Epithelial cell of proximal tubule (primary cell): ENCODE measurements at regions not wholly inside any gene's neighbourhood (a gene's known extent, or its start where the extent isn't known, plus 50 kb on each side); places are given as distances from the start of the nearest gene placed in this dataset.

Source experiments
- DNase-seq: peaks from one replicate; pipeline ENCODE4 v3.0.0-alpha.2; 2011; ENCODE audit warnings: low read depth
- H3K4me3 ChIP-seq: 2 replicates; pipeline ENCODE4 v1.5.1; 2011; ENCODE audit warnings: low read depth, mild to moderate bottlenecking, low read length
- CTCF ChIP-seq: conservative IDR thresholded peaks from 2 replicates; pipeline ENCODE4 v1.5.1; 2012; ENCODE audit warnings: low read depth, mild to moderate bottlenecking, low read length

DNA sequence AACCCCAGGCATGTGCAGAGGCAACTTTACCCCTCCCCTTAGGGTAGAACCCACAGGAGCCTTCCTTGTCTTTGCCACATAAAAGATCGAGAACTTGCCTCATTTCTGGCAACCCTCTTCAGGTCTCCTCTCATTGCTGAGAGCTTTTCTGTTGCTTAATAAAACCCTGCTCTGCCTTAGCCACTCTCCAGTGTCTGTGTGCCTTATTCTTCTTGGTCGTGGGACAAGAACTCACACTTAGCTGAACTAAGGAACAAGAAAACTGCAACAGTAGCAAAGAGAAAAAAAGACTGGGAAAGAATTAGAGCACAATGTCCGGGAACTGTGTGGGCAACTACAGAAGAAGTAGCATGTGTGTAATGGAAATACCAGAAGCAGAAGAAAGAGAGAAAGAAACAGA is 56.2 kb upstream of the SMIM21 start:
- no peak for TF ChIP-seq CTCF
- no peak overlapping the region for H3K4me3 ChIP-seq
- DNase-seq, result no peak

- TF ChIP-seq CTCF, result no peak
- no peak for DNase-seq
- no peak overlapping the region for H3K4me3 ChIP-seq
These were observed 55.4 kb upstream of the SMIM21 start for GRCh38 chr18:75482880-75483279.

DNA sequence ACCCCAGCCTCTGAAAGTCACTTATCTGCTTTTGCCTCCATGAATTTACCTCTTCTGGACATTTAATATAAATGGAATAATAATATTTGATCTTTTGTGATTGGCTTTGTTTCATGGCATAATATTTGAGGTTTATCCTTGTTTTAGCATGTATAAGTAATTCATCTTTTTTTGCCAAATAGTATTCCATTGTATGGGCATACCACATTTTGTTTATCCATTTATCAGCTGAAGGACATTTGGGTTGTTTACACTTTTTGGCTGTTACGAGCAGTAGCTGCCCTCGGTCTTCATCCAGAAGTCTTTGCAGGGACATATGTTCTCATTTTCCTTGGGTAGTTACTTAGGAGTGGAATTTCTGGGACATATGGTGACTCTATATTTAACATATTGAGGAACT is 53.0 kb upstream of the SMIM21 start:
- no peak overlapping the region for H3K4me3 ChIP-seq
- DNase-seq, result no peak
- TF ChIP-seq CTCF, result no peak

DNA sequence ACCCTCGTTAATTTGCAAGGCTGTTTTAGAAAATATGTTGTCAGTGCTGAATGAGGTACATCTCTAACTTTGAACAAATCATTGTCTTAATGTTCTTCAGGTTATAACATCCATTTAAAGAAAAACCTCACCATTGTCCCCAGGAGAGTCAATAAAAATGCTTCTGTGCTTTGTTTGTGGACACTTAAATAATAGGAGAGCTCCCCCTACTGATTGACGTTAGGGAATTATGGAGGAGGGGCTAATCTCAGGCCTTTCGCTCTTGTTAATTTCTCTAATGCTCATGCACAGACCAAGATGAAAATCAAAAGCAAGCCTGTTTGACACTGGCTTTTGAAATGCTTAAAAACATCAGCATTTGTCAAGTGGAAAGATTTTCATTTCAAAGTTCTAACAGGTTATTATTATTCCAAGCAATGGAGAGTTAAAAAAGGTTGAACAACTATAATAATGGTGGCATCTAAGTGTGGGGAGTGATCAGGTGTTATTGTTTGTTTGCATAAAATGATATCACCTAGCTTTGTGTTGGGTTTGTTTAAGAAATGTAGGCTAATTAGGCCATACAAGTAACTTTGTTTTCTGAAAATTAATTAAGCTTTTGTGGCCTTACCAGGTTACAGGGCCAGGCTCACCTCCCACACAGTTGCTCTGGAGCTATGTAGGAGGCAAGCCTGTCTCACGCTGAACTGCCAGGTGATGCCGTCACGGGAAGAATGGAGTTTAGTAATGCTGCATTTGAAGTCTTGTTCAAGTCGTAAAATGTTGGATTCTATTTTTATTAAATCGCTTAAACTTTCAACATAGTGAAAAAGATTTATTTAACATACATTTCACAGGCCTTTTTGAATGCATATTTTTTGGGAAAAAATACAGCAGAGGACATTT is 51.7 kb upstream of the SMIM21 start:
- H3K4me3 ChIP-seq, result no peak overlapping the region
- DNase-seq, result no peak
- TF ChIP-seq CTCF, result peak; percentile 75

- no peak overlapping the region for H3K4me3 ChIP-seq
- DNase-seq, result no peak
- TF ChIP-seq CTCF, result no peak
These were observed 50.4 kb upstream of the SMIM21 start for GRCh38 chr18:75477900-75478299.
